Ammon's horn (tissue), 1 donor: ENCODE measurements at regions not wholly inside any gene's neighbourhood (a gene's known extent, or its start where the extent isn't known, plus 50 kb on each side); places are given as distances from the start of the nearest gene placed in this dataset.
"Not testable (repeated sequence)": the region's sequence is repeated elsewhere in the genome, so short reads cannot be mapped to it uniquely, and the experiment has no call there.

Source experiments
- DNase-seq: peaks from one replicate; pipeline ENCODE4 v3.0.0-alpha.2; 2016; ENCODE audit warnings: low spot score

GRCh38 chr2:175829741-175830140, 172.3 kb downstream of the LNPK start:
- no peak for DNase-seq

DNA sequence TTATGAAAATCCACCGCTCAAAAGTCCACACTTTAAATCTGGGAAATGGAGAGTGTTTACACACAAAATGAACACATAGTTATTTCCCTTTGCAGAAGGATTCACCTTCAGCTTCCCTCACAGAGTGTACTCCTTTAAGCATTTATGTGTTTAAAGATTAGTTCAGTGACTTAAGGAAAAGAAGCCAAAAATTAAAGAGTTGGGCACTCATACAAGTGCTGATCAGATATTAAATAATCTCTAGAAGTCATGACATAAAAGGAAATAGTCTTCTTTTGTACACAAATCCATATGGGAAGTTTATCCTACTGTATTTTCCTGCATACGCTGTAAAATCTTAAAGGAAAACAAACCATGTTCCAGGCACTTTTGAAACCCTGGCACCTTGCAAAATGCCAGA, 174.2 kb downstream of the LNPK start:
- no peak for DNase-seq

GRCh38 chr2:175824243-175824642, 177.8 kb downstream of the LNPK start:
- no peak for DNase-seq

DNA sequence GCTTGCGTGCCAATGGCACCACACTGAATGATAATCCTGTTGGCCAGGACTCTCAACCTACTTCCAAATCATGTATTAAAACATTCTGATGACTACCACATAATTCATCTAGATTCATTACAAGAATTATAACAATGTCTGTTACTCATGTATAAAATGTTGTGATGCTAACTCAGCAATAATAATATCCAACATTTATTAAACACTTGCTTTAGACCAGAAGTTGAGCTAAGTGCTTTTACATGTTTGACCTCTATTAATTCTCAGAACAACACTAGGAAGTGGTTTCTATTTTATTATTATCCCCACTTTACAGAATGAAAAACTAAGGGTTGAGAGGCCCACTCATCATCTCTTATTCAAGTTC, 178.4 kb downstream of the LNPK start:
- no peak for DNase-seq

GRCh38 chr2:175823002-175823706, 178.9 kb downstream of the LNPK start:
- peak; percentile 7 for DNase-seq

DNA sequence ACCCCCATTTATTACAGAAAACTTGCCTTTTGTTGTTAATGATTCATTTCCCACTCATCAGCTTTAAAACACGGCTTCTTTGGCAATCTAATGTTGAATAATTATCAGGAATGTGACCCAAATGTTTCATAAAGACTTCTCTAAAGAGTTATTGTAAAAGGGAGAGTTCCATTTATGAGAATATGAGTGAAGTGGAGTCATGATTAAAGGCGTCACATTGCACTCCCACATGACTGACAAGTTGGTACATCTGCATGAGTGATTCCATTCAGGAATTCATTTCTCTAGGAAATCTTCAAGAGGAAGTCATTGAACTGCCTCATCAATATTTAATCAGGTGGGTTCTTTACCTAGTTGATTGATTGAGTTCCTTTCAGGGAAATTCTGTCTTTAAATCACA, 184.8 kb downstream of the LNPK start:
- no peak for DNase-seq

- DNase-seq: no peak
These were observed 186.5 kb downstream of the LNPK start for GRCh38 chr2:175815537-175815936.

DNA sequence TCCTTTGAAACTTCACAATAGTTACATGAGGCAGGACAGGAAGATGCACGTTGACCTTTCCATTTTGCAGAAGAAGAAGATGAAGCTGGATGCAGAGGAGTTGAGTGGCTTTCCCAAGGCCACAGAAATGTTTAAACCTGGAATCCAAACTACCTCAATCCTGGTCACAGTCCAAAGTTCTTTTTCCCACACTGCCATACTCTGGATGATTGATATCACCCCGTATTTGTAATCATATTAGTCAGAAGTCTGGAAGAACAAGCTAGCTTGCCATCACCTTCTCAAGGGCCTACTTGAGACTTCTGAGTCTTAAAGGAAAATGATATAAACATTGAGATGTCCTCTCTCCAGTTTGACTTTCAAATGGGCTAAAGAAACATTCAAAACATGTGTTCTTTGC, 190.1 kb downstream of the LNPK start:
- DNase-seq: no peak

DNA sequence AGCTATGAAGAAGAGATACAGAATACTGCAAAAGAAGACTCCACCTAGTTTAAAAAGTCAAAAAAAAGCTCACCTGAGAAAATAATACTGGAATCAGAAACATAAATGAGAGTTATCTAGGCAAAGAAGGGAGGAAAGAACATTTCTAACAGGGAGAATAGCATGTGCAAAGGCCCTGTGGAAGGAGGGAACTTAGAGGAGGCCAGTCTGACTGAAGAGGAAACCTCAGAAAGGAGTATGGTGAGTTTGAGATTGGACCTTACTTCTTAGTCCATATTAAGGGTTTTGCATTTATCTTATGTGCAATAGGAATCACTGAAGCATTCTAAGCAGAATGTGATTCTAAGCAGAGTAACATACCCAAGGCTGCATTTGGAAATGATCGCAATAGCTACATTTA, 193.2 kb downstream of the LNPK start:
- no peak for DNase-seq

DNA sequence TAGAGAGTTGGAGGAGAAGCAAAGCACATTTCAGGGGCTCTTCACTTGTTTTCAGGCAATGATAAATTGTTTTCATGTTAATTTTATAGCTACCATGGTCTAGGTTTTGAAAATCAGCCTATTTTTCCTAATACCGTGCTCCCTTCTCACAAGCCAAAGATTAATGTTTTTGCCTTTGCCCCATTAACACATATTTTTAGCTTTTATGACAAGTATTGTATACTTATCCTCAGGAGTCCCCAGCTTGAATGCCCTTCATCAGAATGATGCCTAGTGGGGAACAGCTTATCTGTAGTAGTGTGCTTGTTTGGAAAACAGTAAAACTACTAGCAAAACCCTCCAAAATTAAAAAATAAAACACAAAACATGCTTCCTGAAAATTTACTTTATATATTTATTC, 194.0 kb downstream of the LNPK start:
- DNase-seq: no peak

DNA sequence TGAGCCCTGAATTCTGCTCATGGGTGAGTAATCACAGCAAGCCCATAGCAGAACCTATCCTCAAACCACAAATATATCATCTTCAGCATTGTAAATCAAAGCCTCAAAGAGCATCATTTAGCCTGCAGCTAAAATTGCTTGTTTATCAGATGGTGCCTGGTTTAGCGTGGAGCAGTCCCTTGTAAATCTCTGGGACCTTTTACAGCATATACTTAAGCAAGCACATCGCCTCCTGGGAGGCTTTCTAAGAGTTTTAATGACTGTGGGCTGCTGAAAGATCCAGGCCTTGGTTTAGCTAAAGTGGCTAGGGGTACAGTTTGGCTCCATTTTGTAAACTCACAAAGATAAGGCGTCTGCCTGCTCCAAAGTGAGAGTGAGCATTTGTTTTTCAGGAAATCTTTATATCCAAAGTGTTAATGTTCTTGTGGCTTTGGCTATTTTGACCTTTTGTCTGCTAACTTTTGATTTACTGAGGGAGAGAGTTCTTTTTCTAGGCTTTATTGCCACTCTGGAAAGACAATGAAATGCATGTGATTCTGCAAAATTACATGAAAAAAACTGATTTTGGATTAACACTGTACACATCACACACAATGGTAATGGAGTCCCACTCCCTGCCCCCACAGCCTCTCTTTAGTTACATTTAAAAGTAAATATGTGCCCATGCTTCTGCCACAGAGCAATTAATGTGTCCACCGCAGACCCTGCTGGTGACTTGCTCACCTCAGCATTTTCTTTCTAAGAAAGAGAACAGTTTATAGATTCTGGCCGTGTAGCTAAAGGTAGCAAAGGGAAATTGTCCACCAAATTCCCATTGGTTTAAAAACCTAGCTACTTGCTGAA, 194.8 kb downstream of the LNPK start:
- no peak for DNase-seq

- DNase-seq: no peak
These were observed 195.5 kb downstream of the LNPK start for GRCh38 chr2:175806570-175806969.

DNA sequence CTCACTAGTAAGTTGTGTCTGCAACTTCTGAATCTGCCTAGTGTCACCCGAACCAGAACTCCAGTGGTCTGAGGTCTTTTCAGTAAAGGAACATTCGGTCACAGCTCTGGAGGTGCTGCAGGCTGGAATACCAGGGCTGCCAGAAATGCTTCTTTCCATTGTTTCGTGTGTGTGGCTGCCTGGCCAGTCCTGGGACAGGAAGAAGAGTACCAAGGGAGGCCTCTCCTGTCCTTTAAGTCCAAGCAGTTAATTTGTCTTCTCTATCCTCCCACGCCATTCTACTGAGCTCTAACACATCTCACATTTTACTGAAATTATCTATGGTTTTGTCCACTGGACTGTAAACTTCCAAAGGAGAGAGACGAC, 196.0 kb downstream of the LNPK start:
- DNase-seq: no peak

DNA sequence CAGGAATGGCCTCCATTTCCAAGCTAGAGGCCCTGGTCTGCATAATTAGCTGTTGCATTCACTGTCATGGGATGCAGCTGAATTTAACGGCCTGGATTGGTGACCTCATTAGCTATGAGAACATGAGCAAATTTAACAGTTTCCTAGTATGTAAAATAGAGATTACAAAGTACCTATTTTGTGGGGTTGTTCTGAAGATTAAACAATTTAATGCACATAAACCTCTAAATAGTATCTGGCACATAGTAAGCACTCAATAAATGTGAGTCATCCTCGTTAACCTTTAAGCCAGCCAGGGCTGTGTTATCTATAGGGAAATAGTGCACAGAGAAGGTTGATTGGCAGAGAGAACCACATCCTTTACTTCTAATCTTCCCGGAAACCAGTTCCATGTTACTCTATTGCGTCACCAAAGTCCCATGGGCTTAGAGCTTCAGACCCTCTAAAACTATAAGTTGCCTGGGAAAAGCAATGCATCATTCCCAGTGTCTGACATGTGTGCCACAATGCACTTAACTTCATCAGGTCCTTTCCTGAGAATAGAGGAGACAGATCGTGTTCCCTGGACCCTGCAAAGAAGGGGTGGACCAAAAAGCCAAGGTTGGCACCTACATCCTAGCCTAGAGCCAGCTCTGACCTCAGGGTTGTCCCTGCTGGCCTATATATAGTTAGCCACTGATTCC, 196.5 kb downstream of the LNPK start:
- no peak for DNase-seq

- peak; percentile 2 for DNase-seq
These were observed 197.9 kb downstream of the LNPK start for GRCh38 chr2:175804122-175804521.

DNA sequence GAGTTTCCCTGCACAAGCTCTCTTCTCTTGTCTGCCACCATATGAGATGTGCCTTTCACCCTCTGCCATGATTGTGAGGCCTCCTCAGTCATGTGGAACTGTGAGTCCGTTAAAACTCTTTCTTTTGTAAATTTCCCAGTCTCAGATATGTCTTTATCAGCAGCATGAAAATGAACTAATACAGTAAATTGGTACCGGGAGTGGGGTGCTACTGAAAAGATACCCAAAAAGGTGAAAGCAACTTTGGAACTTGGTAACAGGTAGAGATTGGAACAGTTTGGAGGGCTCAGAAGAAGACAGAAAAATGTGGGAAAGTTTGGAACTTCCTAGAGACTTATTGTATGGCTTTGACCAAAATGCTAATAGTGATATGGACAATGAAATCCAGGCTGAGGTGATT, 205.6 kb downstream of the LNPK start:
- DNase-seq: not testable (repeated sequence)

DNA sequence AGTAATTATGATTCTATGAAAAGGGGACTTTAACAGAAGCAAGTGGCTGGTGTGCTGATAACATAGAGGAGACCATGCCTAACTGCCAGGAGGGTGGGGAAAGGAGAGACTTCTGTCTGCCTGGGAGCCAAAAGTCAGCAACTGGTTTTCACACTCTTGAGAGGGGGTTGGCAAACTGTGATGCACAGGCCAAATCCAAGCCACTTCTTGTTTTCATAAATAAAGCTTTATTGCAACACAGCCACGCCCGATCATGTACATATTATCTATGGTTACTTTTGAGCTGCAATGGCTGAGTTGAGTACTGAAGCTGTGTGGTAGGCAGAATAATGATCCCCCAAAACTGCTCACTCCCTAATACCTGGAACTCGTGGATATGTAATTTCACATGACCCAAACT, 208.4 kb downstream of the LNPK start:
- no peak for DNase-seq

GRCh38 chr2:175792881-175793280, 209.2 kb downstream of the LNPK start:
- DNase-seq: no peak

DNA sequence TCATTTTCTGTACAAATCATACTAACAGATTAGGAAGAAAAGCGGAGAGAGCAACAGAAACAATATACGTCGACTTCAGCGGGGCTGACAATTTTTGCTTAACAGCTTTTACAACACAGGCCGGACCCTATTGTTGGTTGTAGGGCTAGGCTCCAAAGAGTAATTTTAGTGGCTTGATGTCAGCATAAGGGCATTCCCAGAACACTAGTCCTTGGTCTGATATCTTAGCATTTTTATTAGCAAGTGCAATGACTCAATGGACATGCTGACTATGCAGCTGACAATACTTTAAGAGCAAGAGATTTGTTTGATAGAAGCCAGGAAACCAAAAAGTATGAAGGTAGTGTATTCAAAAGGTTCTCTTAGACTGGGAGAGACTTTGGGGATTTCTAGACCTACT, 209.9 kb downstream of the LNPK start:
- no peak for DNase-seq

- no peak for DNase-seq
These were observed 215.5 kb downstream of the LNPK start for GRCh38 chr2:175786471-175787124.

DNA sequence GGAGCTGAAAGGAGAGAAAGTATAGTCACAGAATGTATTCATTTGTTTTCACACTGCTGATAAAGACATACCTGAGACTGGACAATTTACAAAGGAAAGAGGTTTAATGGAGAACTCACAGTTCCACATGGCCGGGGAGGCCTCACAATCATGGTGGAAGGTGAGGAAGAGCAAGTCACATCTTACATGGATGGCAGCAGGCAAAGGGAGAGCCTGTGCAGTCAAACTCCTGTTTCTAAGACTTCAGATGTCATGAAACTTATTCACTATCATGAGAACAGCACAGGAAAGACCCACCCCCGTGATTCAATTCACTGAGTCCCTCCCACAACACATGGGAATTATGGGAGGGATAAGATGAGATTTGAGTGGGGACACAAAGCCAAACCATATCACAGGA, 224.7 kb downstream of the LNPK start:
- not testable (repeated sequence) for DNase-seq

DNA sequence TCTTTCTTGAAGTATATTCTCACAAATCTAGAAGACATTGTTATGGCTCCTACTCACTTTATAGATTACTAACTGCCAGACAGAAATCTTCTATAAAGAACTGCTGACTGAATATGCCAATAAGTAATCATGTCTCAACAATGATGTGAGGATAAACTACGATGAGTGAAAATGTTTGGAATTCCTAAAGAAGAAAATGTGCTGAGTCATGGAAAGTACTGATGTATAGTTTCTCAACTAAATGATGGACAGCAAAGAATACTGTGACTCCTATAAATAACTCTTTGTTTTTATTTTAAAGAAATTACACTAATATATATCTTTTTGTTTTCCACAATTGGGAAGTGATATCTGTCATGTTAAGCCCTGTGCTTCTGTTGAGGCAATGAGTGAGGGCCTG, 232.9 kb downstream of the LNPK start:
- no peak for DNase-seq

- DNase-seq: no peak
These were observed 235.2 kb downstream of the LNPK start for GRCh38 chr2:175766880-175767279.
